ENCODE measurements at regions not wholly inside any gene's neighbourhood (a gene's known extent, or its start where the extent isn't known, plus 50 kb on each side); places are given as distances from the start of the nearest gene placed in this dataset.
"Not testable (repeated sequence)": the region's sequence is repeated elsewhere in the genome, so short reads cannot be mapped to it uniquely, and the experiment has no call there.

- H3K27ac Mint-ChIP-seq, result no peak overlapping the region
- no peak for DNase-seq
- H3K36me3 Mint-ChIP-seq (ENCODE audit: low read depth), result no peaks in the 10 kb centered on the region
- no peak overlapping the region for H3K4me3 Mint-ChIP-seq
- H3K4me1 Mint-ChIP-seq, result no peaks in the 10 kb centered on the region
- H3K27me3 Mint-ChIP-seq (ENCODE audit: low read depth, poor library complexity), result peaks cover 2% of the 10 kb centered on the region
- TF ChIP-seq CTCF (IDR thresholded peaks at IDR 0.05), result no peak
- H3K9me3 Mint-ChIP-seq, result no peaks in the 10 kb centered on the region
Measured at GRCh38 chr10:9951481-9952257, 1066.0 kb upstream of the CELF2 start.

- H3K9me3 Mint-ChIP-seq, result peaks cover 11% of the 10 kb centered on the region
- no peaks in the 10 kb centered on the region for H3K4me1 Mint-ChIP-seq
- peaks cover 4% of the 10 kb centered on the region for H3K36me3 Mint-ChIP-seq (ENCODE audit: low read depth)
- no peak for TF ChIP-seq CTCF (IDR thresholded peaks at IDR 0.05)
- no peak overlapping the region for H3K27ac Mint-ChIP-seq
- peaks cover 3% of the 10 kb centered on the region for H3K27me3 Mint-ChIP-seq (ENCODE audit: low read depth, poor library complexity)
- H3K4me3 Mint-ChIP-seq, result no peak overlapping the region
- no peak for DNase-seq
Measured at GRCh38 chr10:9957351-9957750, 1060.3 kb upstream of the CELF2 start.

GRCh38 chr10:9957876-9958275, 1059.8 kb upstream of the CELF2 start:
- H3K4me1 Mint-ChIP-seq; H3K4me3 Mint-ChIP-seq; H3K27ac Mint-ChIP-seq; DNase-seq; H3K27me3 Mint-ChIP-seq (ENCODE audit: low read depth, poor library complexity); H3K36me3 Mint-ChIP-seq (ENCODE audit: low read depth): not testable (repeated sequence)
- H3K9me3 Mint-ChIP-seq, result peaks cover 14% of the 10 kb centered on the region

GRCh38 chr10:9965341-9965740, 1052.3 kb upstream of the CELF2 start:
- Mint-ChIP-seq H3K4me1 (no peaks in the 10 kb centered on the region), H3K27me3 (ENCODE audit: low read depth, poor library complexity) (peaks cover 5% of the 10 kb centered on the region), H3K27ac (no peak overlapping the region), H3K4me3 (no peak overlapping the region), H3K9me3 (peaks cover 9% of the 10 kb centered on the region), H3K36me3 (ENCODE audit: low read depth) (no peaks in the 10 kb centered on the region)
- DNase-seq, result no peak
- TF ChIP-seq CTCF (IDR thresholded peaks at IDR 0.05), result no peak

GRCh38 chr10:9986786-9987185, 1030.9 kb upstream of the CELF2 start:
- Mint-ChIP-seq H3K27me3 (ENCODE audit: low read depth, poor library complexity) (no peaks in the 10 kb centered on the region), H3K9me3 (peaks cover 10% of the 10 kb centered on the region), H3K27ac (no peak overlapping the region), H3K36me3 (ENCODE audit: low read depth) (no peaks in the 10 kb centered on the region), H3K4me3 (no peak overlapping the region), H3K4me1 (no peaks in the 10 kb centered on the region)
- TF ChIP-seq CTCF (IDR thresholded peaks at IDR 0.05), result no peak
- no peak for DNase-seq

- Mint-ChIP-seq H3K27ac (no peak overlapping the region), H3K9me3 (peaks cover 10% of the 10 kb centered on the region), H3K27me3 (ENCODE audit: low read depth, poor library complexity) (no peaks in the 10 kb centered on the region), H3K4me3 (no peak overlapping the region), H3K4me1 (no peaks in the 10 kb centered on the region), H3K36me3 (ENCODE audit: low read depth) (no peaks in the 10 kb centered on the region)
- DNase-seq, result no peak
- no peak for TF ChIP-seq CTCF (IDR thresholded peaks at IDR 0.05)
Measured at GRCh38 chr10:9987197-9987596, 1030.5 kb upstream of the CELF2 start.

Data from nephron progenitor cell (in vitro differentiated cells).